SK-N-SH treated with all-trans-retinoic acid at 6 μM for 48 hours (cell line): ENCODE measurements at regions not wholly inside any gene's neighbourhood (a gene's known extent, or its start where the extent isn't known, plus 50 kb on each side); places are given as distances from the start of the nearest gene placed in this dataset.

Experiments
- ATAC-seq: fragments of 200-7000 bp; cut with Tn5 transposase; 3 replicates; pipeline ENCODE4 v1.9.1; 2020; ENCODE audit warnings: mild to moderate bottlenecking, moderate library complexity
- ARNTL ChIP-seq: fragments of 450-650 bp; formaldehyde crosslinking; IDR thresholded peaks from 2 replicates; pipeline ENCODE4 v1.5.0; 2020; ENCODE audit warnings: low read depth, mild to moderate bottlenecking, moderate library complexity, borderline replicate concordance
- BACH2 ChIP-seq: fragments of 250-450 bp; sonication (Bioruptor Pico); IDR thresholded peaks from 2 replicates; pipeline ENCODE4 v1.9.0; 2021; ENCODE audit warnings: mild to moderate bottlenecking, borderline replicate concordance
- CREB5 ChIP-seq: fragments of 250-450 bp; sonication (Bioruptor Pico); IDR thresholded peaks from 2 replicates; pipeline ENCODE4 v1.5.1; 2020; ENCODE audit warnings: low read depth, mild to moderate bottlenecking, moderate library complexity
- CSDC2 ChIP-seq: fragments of 250-450 bp; sonication (Bioruptor Pico); IDR thresholded peaks from 2 replicates; pipeline ENCODE4 v1.5.0; 2020; ENCODE audit warnings: mild to moderate bottlenecking, moderate library complexity
- GLIS3 ChIP-seq: fragments of 250-450 bp; sonication (Bioruptor Pico); IDR thresholded peaks from 2 replicates; pipeline ENCODE4 v1.5.0; 2020; ENCODE audit warnings: mild to moderate bottlenecking, moderate library complexity
- ISL1 ChIP-seq: fragments of 250-450 bp; sonication (Bioruptor Pico); IDR thresholded peaks from 2 replicates; pipeline ENCODE4 v2.1.2; 2022; ENCODE audit warnings: mild to moderate bottlenecking, moderate library complexity
- OSR1 ChIP-seq: fragments of 250-450 bp; sonication (Bioruptor Pico); IDR thresholded peaks from 2 replicates; pipeline ENCODE4 v1.8.0; 2022; ENCODE audit warnings: moderate library complexity, mild to moderate bottlenecking, inconsistent platforms
- POU6F1 ChIP-seq: fragments of 250-450 bp; sonication (Bioruptor Pico); IDR thresholded peaks from 2 replicates; pipeline ENCODE4 v1.8.0; 2021; ENCODE audit warnings: low read depth, mild to moderate bottlenecking, moderate library complexity, borderline replicate concordance
- PPARA ChIP-seq: fragments of 250-450 bp; sonication (Bioruptor Pico); IDR thresholded peaks from 2 replicates; pipeline ENCODE4 v1.5.0; 2020; ENCODE audit warnings: mild to moderate bottlenecking, borderline replicate concordance
- RARB ChIP-seq: fragments of 250-450 bp; sonication (Bioruptor Pico); IDR thresholded peaks from 2 replicates; pipeline ENCODE4 v1.8.0; 2021; ENCODE audit warnings: mild to moderate bottlenecking, moderate library complexity
- TCF4 ChIP-seq: fragments of 250-450 bp; sonication (Bioruptor Pico); IDR thresholded peaks from 2 replicates; pipeline ENCODE4 v1.8.0; 2021; ENCODE audit warnings: mild to moderate bottlenecking, moderate library complexity, borderline replicate concordance
- TOX ChIP-seq: fragments of 250-450 bp; sonication (Bioruptor Pico); IDR thresholded peaks from 2 replicates; pipeline ENCODE4 v1.8.0; 2021; ENCODE audit warnings: mild to moderate bottlenecking, moderate library complexity, borderline replicate concordance
- TSHZ2 ChIP-seq: fragments of 250-450 bp; sonication (Bioruptor Pico); IDR thresholded peaks from 2 replicates; pipeline ENCODE4 v1.5.0; 2020; ENCODE audit warnings: mild to moderate bottlenecking, moderate library complexity
- ZC3H10 ChIP-seq: fragments of 250-450 bp; sonication (Bioruptor Pico); IDR thresholded peaks from 2 replicates; pipeline ENCODE4 v1.5.1; 2021; ENCODE audit warnings: mild to moderate bottlenecking, moderate library complexity
- ZFP3 ChIP-seq: fragments of 250-450 bp; sonication (Bioruptor Pico); IDR thresholded peaks from 2 replicates; pipeline ENCODE4 v1.5.0; 2020; ENCODE audit warnings: mild to moderate bottlenecking, moderate library complexity
- ZNF565 ChIP-seq: fragments of 450-650 bp; formaldehyde crosslinking; conservative IDR thresholded peaks from 2 replicates; pipeline ENCODE4 v1.5.0; 2020; ENCODE audit warnings: low read depth, mild to moderate bottlenecking, moderate library complexity
- ZNF70 ChIP-seq: fragments of 450-650 bp; formaldehyde crosslinking; IDR thresholded peaks from 2 replicates; pipeline ENCODE4 v1.5.0; 2020; ENCODE audit warnings: mild to moderate bottlenecking, moderate library complexity
- TF ChIP-seq, protein P1 (sequence below): fragments of 250-450 bp; sonication (Bioruptor Pico); IDR thresholded peaks from 2 replicates; pipeline ENCODE4 v1.5.1; 2021; ENCODE audit warnings: mild to moderate bottlenecking, moderate library complexity
- TF ChIP-seq, protein P2 (sequence below): fragments of 250-450 bp; sonication (Bioruptor Pico); IDR thresholded peaks from 2 replicates; pipeline ENCODE4 v1.8.0; 2020; ENCODE audit warnings: mild to moderate bottlenecking, moderate library complexity, borderline replicate concordance

DNA sequence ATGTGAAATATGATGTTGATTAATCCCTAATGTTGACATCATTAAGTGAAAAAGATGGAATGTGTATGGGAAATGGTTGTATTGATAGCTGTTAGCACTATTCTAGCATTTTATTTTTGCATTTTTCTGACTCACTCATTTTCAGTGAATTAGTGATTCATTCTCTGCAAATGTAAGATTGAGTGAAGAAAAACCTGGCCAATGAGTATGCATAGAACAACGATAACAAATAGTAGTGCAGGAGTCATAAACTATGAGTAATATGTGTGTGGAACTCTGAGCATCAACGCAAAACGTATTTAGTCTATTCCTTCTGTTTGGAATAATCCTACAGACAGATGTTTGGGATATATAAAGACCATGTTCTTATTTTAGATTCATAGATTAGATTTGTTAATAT is 76.3 kb upstream of the RTL1 start:
- no peak for ATAC-seq
- TF ChIP-seq TOX (CRISPR knock-in tag) (no peak), GLIS3 (CRISPR knock-in tag) (no peak), RARB (CRISPR knock-in tag) (no peak), ARNTL (CRISPR knock-in tag) (no peak), PPARA (no peak)
- TF ChIP-seq, protein P1, sequence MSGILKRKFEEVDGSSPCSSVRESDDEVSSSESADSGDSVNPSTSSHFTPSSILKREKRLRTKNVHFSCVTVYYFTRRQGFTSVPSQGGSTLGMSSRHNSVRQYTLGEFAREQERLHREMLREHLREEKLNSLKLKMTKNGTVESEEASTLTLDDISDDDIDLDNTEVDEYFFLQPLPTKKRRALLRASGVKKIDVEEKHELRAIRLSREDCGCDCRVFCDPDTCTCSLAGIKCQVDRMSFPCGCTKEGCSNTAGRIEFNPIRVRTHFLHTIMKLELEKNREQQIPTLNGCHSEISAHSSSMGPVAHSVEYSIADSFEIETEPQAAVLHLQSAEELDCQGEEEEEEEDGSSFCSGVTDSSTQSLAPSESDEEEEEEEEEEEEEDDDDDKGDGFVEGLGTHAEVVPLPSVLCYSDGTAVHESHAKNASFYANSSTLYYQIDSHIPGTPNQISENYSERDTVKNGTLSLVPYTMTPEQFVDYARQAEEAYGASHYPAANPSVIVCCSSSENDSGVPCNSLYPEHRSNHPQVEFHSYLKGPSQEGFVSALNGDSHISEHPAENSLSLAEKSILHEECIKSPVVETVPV = no peak

GRCh38 chr14:100980823-100981222 is 77.3 kb upstream of the RTL1 start:
- ATAC-seq = no peak
- TF ChIP-seq, protein P2, sequence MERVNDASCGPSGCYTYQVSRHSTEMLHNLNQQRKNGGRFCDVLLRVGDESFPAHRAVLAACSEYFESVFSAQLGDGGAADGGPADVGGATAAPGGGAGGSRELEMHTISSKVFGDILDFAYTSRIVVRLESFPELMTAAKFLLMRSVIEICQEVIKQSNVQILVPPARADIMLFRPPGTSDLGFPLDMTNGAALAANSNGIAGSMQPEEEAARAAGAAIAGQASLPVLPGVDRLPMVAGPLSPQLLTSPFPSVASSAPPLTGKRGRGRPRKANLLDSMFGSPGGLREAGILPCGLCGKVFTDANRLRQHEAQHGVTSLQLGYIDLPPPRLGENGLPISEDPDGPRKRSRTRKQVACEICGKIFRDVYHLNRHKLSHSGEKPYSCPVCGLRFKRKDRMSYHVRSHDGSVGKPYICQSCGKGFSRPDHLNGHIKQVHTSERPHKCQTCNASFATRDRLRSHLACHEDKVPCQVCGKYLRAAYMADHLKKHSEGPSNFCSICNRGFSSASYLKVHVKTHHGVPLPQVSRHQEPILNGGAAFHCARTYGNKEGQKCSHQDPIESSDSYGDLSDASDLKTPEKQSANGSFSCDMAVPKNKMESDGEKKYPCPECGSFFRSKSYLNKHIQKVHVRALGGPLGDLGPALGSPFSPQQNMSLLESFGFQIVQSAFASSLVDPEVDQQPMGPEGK (CRISPR knock-in tag) = no peak
- TF ChIP-seq TSHZ2 (CRISPR knock-in tag) = no peak
- TF ChIP-seq, protein P1 = no peak
- no peak for TF ChIP-seq TCF4 (CRISPR knock-in tag)
- TF ChIP-seq ZNF565 = no peak
- TF ChIP-seq ZNF70 (CRISPR knock-in tag) = no peak
- TF ChIP-seq BACH2 = no peak
- no peak for TF ChIP-seq OSR1
- no peak for TF ChIP-seq PPARA
- no peak for TF ChIP-seq CREB5 (CRISPR knock-in tag)
- no peak for TF ChIP-seq ISL1 (CRISPR knock-in tag)
- TF ChIP-seq ARNTL (CRISPR knock-in tag) = no peak
- no peak for TF ChIP-seq ZFP3 (CRISPR knock-in tag)
- TF ChIP-seq ZC3H10 = no peak
- TF ChIP-seq POU6F1 (CRISPR knock-in tag) = no peak

GRCh38 chr14:100981809-100982208 is 78.3 kb upstream of the RTL1 start:
- no peak for ATAC-seq
- TF ChIP-seq, protein P1 = no peak
- TF ChIP-seq BACH2 (no peak), GLIS3 (CRISPR knock-in tag) (no peak), CREB5 (CRISPR knock-in tag) (no peak), RARB (CRISPR knock-in tag) (no peak), TSHZ2 (CRISPR knock-in tag) (no peak), ARNTL (CRISPR knock-in tag) (no peak), OSR1 (no peak), ISL1 (CRISPR knock-in tag) (no peak), CSDC2 (CRISPR knock-in tag) (no peak)
